GM06990 (cell line): ENCODE measurements at regions not wholly inside any gene's neighbourhood (a gene's known extent, or its start where the extent isn't known, plus 50 kb on each side); places are given as distances from the start of the nearest gene placed in this dataset.

Experiments
- DNase-seq: peaks from one replicate; pipeline ENCODE4 v3.0.0-alpha.2; 2011; ENCODE audit not compliant: insufficient read length; ENCODE audit errors: extremely low read depth
- H3K27me3 ChIP-seq: replicated peaks from 2 replicates; pipeline ENCODE4 v1.6.0; 2011; ENCODE audit warnings: low read length; ENCODE audit not compliant: control insufficient read depth, insufficient read depth
- H3K36me3 ChIP-seq: 2 replicates; pipeline ENCODE4 v1.5.1; 2011; ENCODE audit warnings: low read length; ENCODE audit not compliant: control insufficient read depth, insufficient read depth
- H3K4me3 ChIP-seq: replicated peaks from 2 replicates; pipeline ENCODE4 v1.5.1; 2011; ENCODE audit warnings: low read depth, mild to moderate bottlenecking, control low read depth, low read length
- CTCF ChIP-seq: IDR thresholded peaks from 2 replicates; pipeline ENCODE4 v1.5.1; 2011; ENCODE audit warnings: low read length, control low read depth, mild to moderate bottlenecking, inconsistent platforms; ENCODE audit not compliant: insufficient read depth, poor library complexity, severe bottlenecking

GRCh38 chr5:84642795-84643194 lies 258.1 kb upstream of the EDIL3 start:
- no peak overlapping the region for H3K4me3 ChIP-seq
- no peak for DNase-seq

GRCh38 chr5:84642324-84642723 lies 257.6 kb upstream of the EDIL3 start:
- no peak for TF ChIP-seq CTCF
- no peak for DNase-seq
- no peak overlapping the region for H3K4me3 ChIP-seq

More at GRCh38 chr5:84642795-84643194, 258.1 kb upstream of the EDIL3 start:
- no peaks in the 10 kb centered on the region for H3K27me3 ChIP-seq
- no peaks in the 10 kb centered on the region for H3K36me3 ChIP-seq
- no peak for TF ChIP-seq CTCF

GRCh38 chr5:84637662-84638375 lies 253.1 kb upstream of the EDIL3 start:
- no peak overlapping the region for H3K4me3 ChIP-seq
- no peak for TF ChIP-seq CTCF
- no peak for DNase-seq
- no peaks in the 10 kb centered on the region for H3K27me3 ChIP-seq
- H3K36me3 ChIP-seq, result no peaks in the 10 kb centered on the region

More at GRCh38 chr5:84642324-84642723, 257.6 kb upstream of the EDIL3 start:
- Histone ChIP-seq H3K36me3 (no peaks in the 10 kb centered on the region), H3K27me3 (no peaks in the 10 kb centered on the region)

GRCh38 chr5:84635235-84636055 lies 250.8 kb upstream of the EDIL3 start:
- no peak for TF ChIP-seq CTCF
- H3K4me3 ChIP-seq, result no peak overlapping the region

GRCh38 chr5:84634256-84634655 lies 249.6 kb upstream of the EDIL3 start:
- no peaks in the 10 kb centered on the region for H3K27me3 ChIP-seq
- no peaks in the 10 kb centered on the region for H3K36me3 ChIP-seq
- no peak for TF ChIP-seq CTCF
- no peak overlapping the region for H3K4me3 ChIP-seq
- DNase-seq, result no peak

More at GRCh38 chr5:84635235-84636055, 250.8 kb upstream of the EDIL3 start:
- H3K27me3 ChIP-seq, result no peaks in the 10 kb centered on the region
- no peak for DNase-seq
- no peaks in the 10 kb centered on the region for H3K36me3 ChIP-seq
